Neutrophil (primary cell): ENCODE measurements at regions not wholly inside any gene's neighbourhood (a gene's known extent, or its start where the extent isn't known, plus 50 kb on each side); places are given as distances from the start of the nearest gene placed in this dataset.

Experiments used
- H3K27ac ChIP-seq: fragments of 200-600 bp; sonication (generic); 2 replicates; pipeline ENCODE4 v1.5.1; 2016; ENCODE audit warnings: mild to moderate bottlenecking, moderate library complexity
- H3K27me3 ChIP-seq: fragments of 200-600 bp; sonication (generic); 2 replicates; pipeline ENCODE4 v1.6.0; 2016; ENCODE audit warnings: mild to moderate bottlenecking
- H3K36me3 ChIP-seq: fragments of 200-600 bp; sonication (generic); 2 replicates; pipeline ENCODE4 v1.5.1; 2017
- H3K4me1 ChIP-seq, 2 experiments: fragments of 200-600 bp in 1 of 2; sonication (generic) in 1 of 2; 1 replicate in 1 of 2; 2 replicates in 1 of 2; pipeline versions ENCODE4 v1.5.1 to v1.6.1; 2013 to 2016; ENCODE audit warnings: low read depth in 1 of 2, low read length in 1 of 2, mild to moderate bottlenecking in 1 of 2, moderate library complexity in 1 of 2; ENCODE audit not compliant: control insufficient read depth in 1 of 2, insufficient read depth in 1 of 2
- H3K4me3 ChIP-seq, 2 experiments: fragments of 200-600 bp in 1 of 2; sonication (generic) in 1 of 2; 1 replicate in 1 of 2; 2 replicates in 1 of 2; pipeline ENCODE4 v1.5.1; 2013 to 2016; ENCODE audit warnings: low read depth in 1 of 2, low read length in 1 of 2, mild to moderate bottlenecking in 1 of 2, moderate library complexity in 1 of 2
- H3K9me3 ChIP-seq: fragments of 200-600 bp; sonication (generic); 2 replicates; pipeline ENCODE4 v1.5.1; 2016
- CTCF ChIP-seq: fragments of 200-600 bp; sonication (generic); IDR thresholded peaks from 2 replicates; pipeline ENCODE4 v1.5.1; 2016; ENCODE audit warnings: antibody characterized with exemption

GRCh38 chr3:117695871-117696645 is 986.5 kb downstream of the TUSC7 start:
- no peaks in the 10 kb centered on the region for H3K27me3 ChIP-seq
- TF ChIP-seq CTCF, result no peak
- H3K9me3 ChIP-seq, result no peaks in the 10 kb centered on the region
- no peaks in the 10 kb centered on the region for H3K36me3 ChIP-seq
- no peak overlapping the region for H3K4me3 ChIP-seq
- H3K27ac ChIP-seq, result no peak overlapping the region
- no peaks in the 10 kb centered on the region for H3K4me1 ChIP-seq

- TF ChIP-seq CTCF, result no peak
- Histone ChIP-seq H3K4me3 (no peak overlapping the region), H3K36me3 (no peaks in the 10 kb centered on the region), H3K27ac (no peak overlapping the region), H3K4me1 (no peaks in the 10 kb centered on the region), H3K9me3 (no peaks in the 10 kb centered on the region), H3K27me3 (no peaks in the 10 kb centered on the region)
Measured at GRCh38 chr3:117696851-117697407, 987.4 kb downstream of the TUSC7 start.

GRCh38 chr3:117699058-117699457 is 989.5 kb downstream of the TUSC7 start:
- Histone ChIP-seq H3K4me1 (no peaks in the 10 kb centered on the region), H3K27ac (no peak overlapping the region), H3K36me3 (no peaks in the 10 kb centered on the region), H3K9me3 (no peaks in the 10 kb centered on the region), H3K4me3 (no peak overlapping the region), H3K27me3 (no peaks in the 10 kb centered on the region)
- no peak for TF ChIP-seq CTCF

- no peak for TF ChIP-seq CTCF
- Histone ChIP-seq H3K9me3 (no peaks in the 10 kb centered on the region), H3K27me3 (no peaks in the 10 kb centered on the region), H3K27ac (no peak overlapping the region), H3K36me3 (no peaks in the 10 kb centered on the region), H3K4me3 (no peak overlapping the region), H3K4me1 (no peaks in the 10 kb centered on the region)
Measured at GRCh38 chr3:117700573-117701360, 991.2 kb downstream of the TUSC7 start.

- H3K4me1 ChIP-seq, result no peaks in the 10 kb centered on the region
- no peak for TF ChIP-seq CTCF
- no peak overlapping the region for H3K27ac ChIP-seq
- no peaks in the 10 kb centered on the region for H3K36me3 ChIP-seq
- no peak overlapping the region for H3K4me3 ChIP-seq
- H3K27me3 ChIP-seq, result no peaks in the 10 kb centered on the region
- H3K9me3 ChIP-seq, result no peaks in the 10 kb centered on the region
Measured at GRCh38 chr3:117705011-117705410, 995.4 kb downstream of the TUSC7 start.
